IMR-90 (cell line): ENCODE measurements at regions not wholly inside any gene's neighbourhood (a gene's known extent, or its start where the extent isn't known, plus 50 kb on each side); places are given as distances from the start of the nearest gene placed in this dataset.

Experiments used
- ATAC-seq: fragments of 200-7000 bp; cut with Tn5 transposase; 2 replicates; pipeline ENCODE4 v1.9.1; 2020; ENCODE audit warnings: low read depth, mild to moderate bottlenecking, moderate library complexity
- BruUV-seq: library from RNA; stranded (reverse); fragments of 400-500 nt; replicated peaks from 2 replicates; lab custom pipeline; 2021; lab: Mats Ljungman, UMichigan
- CTCF ChIA-PET: fragments of 300-600 bp; formaldehyde crosslinking; extraction: SDS; loops from one replicate; lab custom pipeline; 2021; ENCODE audit warnings: antibody characterized with exemption; lab: Yijun Ruan, JAX
- POLR2A ChIA-PET: fragments of 300-600 bp; sonication (Branson Sonifier 250); formaldehyde crosslinking; loops from one replicate; lab custom pipeline; 2022; ENCODE audit warnings: antibody characterized with exemption; ENCODE audit not compliant: unreplicated experiment; lab: Charles Lee
- DNase-seq: peaks from one replicate; pipeline ENCODE4 v3.0.0; 2013
- H2AFZ ChIP-seq: replicated peaks from 2 replicates; pipeline ENCODE3; 2013; ENCODE audit warnings: low read length, mild to moderate bottlenecking; ENCODE audit not compliant: poor library complexity
- H2AK5ac ChIP-seq: 2 replicates; pipeline ENCODE4 v1.6.1; 2013; ENCODE audit warnings: low read depth, low read length, inconsistent platforms
- H2AK9ac ChIP-seq: replicated peaks from 2 replicates; pipeline ENCODE3; 2013; ENCODE audit warnings: mild to moderate bottlenecking, low read depth, low read length, moderate library complexity; ENCODE audit not compliant: poor library complexity
- H2BK120ac ChIP-seq: 2 replicates; pipeline ENCODE4 v1.6.1; 2013; ENCODE audit warnings: low read depth, low read length, inconsistent platforms
- H2BK15ac ChIP-seq: 3 replicates; pipeline ENCODE4 v1.6.1; 2013; ENCODE audit warnings: low read depth, low read length, inconsistent platforms
- H2BK20ac ChIP-seq: 2 replicates; pipeline ENCODE4 v1.6.1; 2013; ENCODE audit warnings: low read depth, mild to moderate bottlenecking, inconsistent platforms, low read length, moderate library complexity
- H2BK5ac ChIP-seq: 2 replicates; pipeline ENCODE4 v1.6.1; 2013; ENCODE audit warnings: mild to moderate bottlenecking, low read depth, low read length, inconsistent platforms; ENCODE audit not compliant: poor library complexity, severe bottlenecking
- H3K14ac ChIP-seq: replicated peaks from 2 replicates; pipeline ENCODE4 v1.6.1; 2013; ENCODE audit warnings: low read depth, low read length, inconsistent platforms
- H3K18ac ChIP-seq: 2 replicates; pipeline ENCODE4 v1.6.1; 2013; ENCODE audit warnings: low read depth, low read length, control low read depth
- H3K23ac ChIP-seq: 2 replicates; pipeline ENCODE4 v1.6.1; 2013; ENCODE audit warnings: low read depth, low read length, inconsistent platforms
- H3K27ac ChIP-seq: 2 replicates; pipeline ENCODE4 v1.5.1; 2013; ENCODE audit warnings: mild to moderate bottlenecking, control low read depth, low read length; ENCODE audit not compliant: insufficient read depth
- H3K27me3 ChIP-seq: 2 replicates; pipeline ENCODE4 v1.6.1; 2013; ENCODE audit warnings: low read length; ENCODE audit not compliant: control insufficient read depth, insufficient read depth
- H3K36me3 ChIP-seq: 2 replicates; pipeline ENCODE4 v1.6.1; 2013; ENCODE audit warnings: low read length, mixed read lengths; ENCODE audit not compliant: control insufficient read depth, insufficient read depth
- H3K4ac ChIP-seq: 2 replicates; pipeline ENCODE4 v1.6.1; 2013; ENCODE audit warnings: low read depth, low read length, inconsistent platforms
- H3K4me1 ChIP-seq: 2 replicates; pipeline ENCODE4 v1.6.1; 2013; ENCODE audit warnings: low read length, mixed read lengths; ENCODE audit not compliant: control insufficient read depth, insufficient read depth
- H3K4me2 ChIP-seq: 2 replicates; pipeline ENCODE4 v1.6.1; 2013; ENCODE audit warnings: low read depth, mild to moderate bottlenecking, control low read depth, low read length, moderate library complexity
- H3K4me3 ChIP-seq: 2 replicates; pipeline ENCODE4 v1.5.1; 2013; ENCODE audit warnings: low read depth, mild to moderate bottlenecking, control low read depth, low read length, moderate library complexity; ENCODE audit not compliant: insufficient read depth
- H3K56ac ChIP-seq: 2 replicates; pipeline ENCODE4 v1.6.1; 2013; ENCODE audit warnings: low read length, inconsistent platforms; ENCODE audit not compliant: insufficient read depth; ENCODE audit errors: extremely low read depth
- H3K79me1 ChIP-seq, 2 experiments: 2 replicates each; pipeline ENCODE4 v1.6.1; 2013; ENCODE audit warnings: low read length in 2 of 2, inconsistent platforms in 1 of 2, low read depth in 1 of 2
- H3K9ac ChIP-seq: 2 replicates; pipeline ENCODE4 v1.6.1; 2013; ENCODE audit warnings: low read depth, low read length, control low read depth
- H3K9me1 ChIP-seq: 2 replicates; pipeline ENCODE4 v1.6.1; 2013; ENCODE audit warnings: low read length, inconsistent platforms; ENCODE audit not compliant: insufficient read depth
- H3K9me3 ChIP-seq: 2 replicates; pipeline ENCODE4 v1.6.1; 2013; ENCODE audit warnings: low read length; ENCODE audit not compliant: control insufficient read depth, insufficient read depth
- H4K20me1 ChIP-seq: 2 replicates; pipeline ENCODE4 v1.6.1; 2013; ENCODE audit warnings: low read length, inconsistent platforms; ENCODE audit not compliant: insufficient read depth
- H4K5ac ChIP-seq: 2 replicates; pipeline ENCODE4 v1.6.1; 2013; ENCODE audit warnings: mild to moderate bottlenecking, low read depth, low read length, control low read depth
- H4K8ac ChIP-seq, 2 experiments: 2 replicates each; pipeline ENCODE4 v1.6.1; 2013; ENCODE audit warnings: low read depth in 2 of 2, low read length in 2 of 2, control low read depth in 1 of 2, inconsistent platforms in 1 of 2
- H4K91ac ChIP-seq: 2 replicates; pipeline ENCODE4 v1.6.1; 2013; ENCODE audit warnings: low read depth, low read length, inconsistent platforms; ENCODE audit not compliant: insufficient read depth
- BHLHE40 ChIP-seq: fragments of 150-350 bp; IDR thresholded peaks from 2 replicates; pipeline ENCODE4 v1.6.1; 2016; ENCODE audit warnings: mild to moderate bottlenecking, low read depth, low read length
- CEBPB ChIP-seq: IDR thresholded peaks from 2 replicates; pipeline ENCODE4 v1.6.1; 2012; ENCODE audit warnings: low read depth, low read length, improper control_type of control experiment
- CHD1 ChIP-seq: IDR thresholded peaks from 2 replicates; pipeline ENCODE4 v1.6.1; 2012; ENCODE audit warnings: low read depth, low read length, improper control_type of control experiment
- CTCF ChIP-seq: conservative IDR thresholded peaks from 2 replicates; pipeline ENCODE4 v1.5.1; 2012; ENCODE audit warnings: mild to moderate bottlenecking, low read depth, low read length, improper control_type of control experiment
- ELK1 ChIP-seq: fragments of 150-350 bp; IDR thresholded peaks from 2 replicates; pipeline ENCODE4 v1.6.1; 2016; ENCODE audit warnings: low read depth, mild to moderate bottlenecking, low read length, moderate library complexity, borderline replicate concordance
- FOS ChIP-seq: fragments of 150-350 bp; IDR thresholded peaks from 2 replicates; pipeline ENCODE4 v1.6.1; 2016; ENCODE audit warnings: low read depth, low read length
- MAFK ChIP-seq: IDR thresholded peaks from 2 replicates; pipeline ENCODE4 v1.6.1; 2012; ENCODE audit warnings: low read depth, low read length, improper control_type of control experiment
- MAZ ChIP-seq: IDR thresholded peaks from 2 replicates; pipeline ENCODE4 v1.6.1; 2012; ENCODE audit warnings: low read depth, mild to moderate bottlenecking, low read length, improper control_type of control experiment, moderate library complexity, borderline replicate concordance
- MXI1 ChIP-seq: IDR thresholded peaks from 2 replicates; pipeline ENCODE4 v1.6.1; 2012; ENCODE audit warnings: low read depth, mild to moderate bottlenecking, low read length, moderate library complexity, borderline replicate concordance
- NFE2L2 ChIP-seq: fragments of 150-350 bp; IDR thresholded peaks from 2 replicates; pipeline ENCODE4 v1.6.1; 2016; ENCODE audit warnings: low read depth, mild to moderate bottlenecking, low read length
- POLR2A ChIP-seq: IDR thresholded peaks from 2 replicates; pipeline ENCODE4 v1.6.1; 2012; ENCODE audit warnings: mild to moderate bottlenecking, low read depth, low read length
- RAD21 ChIP-seq: IDR thresholded peaks from 2 replicates; pipeline ENCODE4 v1.6.1; 2012; ENCODE audit warnings: low read length, improper control_type of control experiment
- RCOR1 ChIP-seq: IDR thresholded peaks from 2 replicates; pipeline ENCODE4 v1.6.1; 2012; ENCODE audit warnings: mild to moderate bottlenecking, low read length, improper control_type of control experiment; ENCODE audit not compliant: insufficient replicate concordance
- RFX5 ChIP-seq: IDR thresholded peaks from 2 replicates; pipeline ENCODE4 v1.8.0; 2012; ENCODE audit warnings: low read depth, mild to moderate bottlenecking, low read length, moderate library complexity
- SMC3 ChIP-seq: fragments of 150-350 bp; IDR thresholded peaks from 2 replicates; pipeline ENCODE4 v1.6.1; 2016; ENCODE audit warnings: low read depth, mild to moderate bottlenecking, antibody characterized with exemption, low read length, moderate library complexity
- USF2 ChIP-seq: fragments of 150-350 bp; IDR thresholded peaks from 2 replicates; pipeline ENCODE4 v1.6.1; 2017; ENCODE audit warnings: mild to moderate bottlenecking, antibody characterized with exemption, low read length, low read depth
- dilution Hi-C: fragments of 300-500 bp; cut with HindIII; formaldehyde crosslinking; loops from one replicate; pipeline ENCODE4 v1.14.3; 2018; ENCODE audit warnings: low sequenced_read_pairs; ENCODE audit not compliant: unreplicated experiment
- in situ Hi-C: fragments of 300-500 bp; cut with MboI; formaldehyde crosslinking; loops from 3 replicates; pipeline ENCODE4 v1.14.3; 2019; ENCODE audit warnings: low sequenced_read_pairs, inconsistent platforms, mixed read lengths
- intact Hi-C: fragments of 100-400 bp; cut with micrococcal nuclease; formaldehyde crosslinking; loops from 2 replicates; pipeline ENCODE4 v1.10.0; 2022

- dilution Hi-C loops, result no loop called here
- no peak overlapping the region for H3K14ac ChIP-seq
- in situ Hi-C loops, result no loop called here
Observed at GRCh38 chr5:160978944-160979343, 126.9 kb upstream of the ATP10B start.

More at GRCh38 chr5:160978944-160979343, 126.9 kb upstream of the ATP10B start:
- Histone ChIP-seq H3K9me3 (peaks cover 11% of the 10 kb centered on the region), H2BK20ac (no peak overlapping the region), H3K4ac (no peak overlapping the region), H3K4me3 (no peak overlapping the region), H2BK5ac (no peak overlapping the region), H3K56ac (no peak overlapping the region), H2AK5ac (no peak overlapping the region), H3K27ac (no peak overlapping the region), H3K4me1 (no peaks in the 10 kb centered on the region), H3K18ac (no peak overlapping the region), H3K9ac (no peak overlapping the region), H3K79me1 (no peaks in the 10 kb centered on the region), H2BK120ac (no peak overlapping the region), H4K5ac (no peak overlapping the region), H2BK15ac (no peak overlapping the region), H4K20me1 (no peaks in the 10 kb centered on the region), H4K8ac (no peak overlapping the region), H3K27me3 (no peaks in the 10 kb centered on the region), H4K91ac (no peak overlapping the region), H3K4me2 (no peak overlapping the region), H3K23ac (no peak overlapping the region), H3K9me1 (no peaks in the 10 kb centered on the region), H2AK9ac (no peak overlapping the region), H2AFZ (no peak overlapping the region), H3K36me3 (no peaks in the 10 kb centered on the region)
- intact Hi-C loops, result no loop called here
- no peak for DNase-seq
- CTCF ChIA-PET, result no interaction called here
- no TSS peak for BruUV-seq
- TF ChIP-seq BHLHE40, result no peak
- no peak for TF ChIP-seq RAD21
- TF ChIP-seq POLR2A, result no peak
- no peak for TF ChIP-seq FOS
- TF ChIP-seq RCOR1, result no peak
- TF ChIP-seq ELK1, result no peak
- no peak for TF ChIP-seq CHD1
- TF ChIP-seq CTCF, result no peak
- TF ChIP-seq NFE2L2, result no peak
- TF ChIP-seq MAZ, result no peak
- no peak for TF ChIP-seq RFX5
- TF ChIP-seq MAFK, result no peak
- no peak for TF ChIP-seq USF2
- TF ChIP-seq SMC3, result no peak
- TF ChIP-seq MXI1, result no peak
- no peak for TF ChIP-seq CEBPB
- no peak for ATAC-seq
- POLR2A ChIA-PET, result no interaction called here
